Choroid plexus epithelial cell (primary cell): ENCODE measurements at regions not wholly inside any gene's neighbourhood (a gene's known extent, or its start where the extent isn't known, plus 50 kb on each side); places are given as distances from the start of the nearest gene placed in this dataset.

Experiments used
- DNase-seq: peaks from one replicate; pipeline ENCODE4 v3.0.0-alpha.2; 2010; ENCODE audit warnings: low read depth
- H3K4me3 ChIP-seq: 2 replicates; pipeline ENCODE4 v1.5.1; 2011; ENCODE audit warnings: low read depth, mild to moderate bottlenecking, control low read depth, low read length, moderate library complexity
- TF ChIP-seq, protein P1 (sequence below): conservative IDR thresholded peaks from 2 replicates; pipeline ENCODE4 v1.5.1; 2011; ENCODE audit warnings: low read depth, mild to moderate bottlenecking, control low read depth, inconsistent platforms, low read length, moderate library complexity

DNA sequence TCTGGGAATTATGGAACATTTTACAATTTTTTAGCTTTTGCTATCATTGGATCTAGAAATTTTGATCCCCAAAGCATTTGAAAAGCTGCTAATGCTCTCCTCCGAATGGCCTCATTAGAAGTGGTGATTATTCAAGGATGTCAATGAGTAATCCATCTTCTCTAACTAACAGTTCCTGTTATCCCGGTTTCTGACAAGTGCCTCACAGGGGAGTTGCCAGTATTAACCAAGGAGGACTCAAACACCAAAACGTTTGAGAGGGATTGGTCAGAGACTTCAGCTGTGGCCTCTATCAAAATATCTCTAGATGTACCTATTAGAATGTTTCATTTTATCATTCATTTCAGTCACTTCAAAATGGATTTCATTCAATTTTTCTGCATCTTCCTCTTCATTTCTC, 208.3 kb upstream of the ITGA1 start:
- DNase-seq = no peak
- H3K4me3 ChIP-seq = no peak overlapping the region
- TF ChIP-seq, protein P1, sequence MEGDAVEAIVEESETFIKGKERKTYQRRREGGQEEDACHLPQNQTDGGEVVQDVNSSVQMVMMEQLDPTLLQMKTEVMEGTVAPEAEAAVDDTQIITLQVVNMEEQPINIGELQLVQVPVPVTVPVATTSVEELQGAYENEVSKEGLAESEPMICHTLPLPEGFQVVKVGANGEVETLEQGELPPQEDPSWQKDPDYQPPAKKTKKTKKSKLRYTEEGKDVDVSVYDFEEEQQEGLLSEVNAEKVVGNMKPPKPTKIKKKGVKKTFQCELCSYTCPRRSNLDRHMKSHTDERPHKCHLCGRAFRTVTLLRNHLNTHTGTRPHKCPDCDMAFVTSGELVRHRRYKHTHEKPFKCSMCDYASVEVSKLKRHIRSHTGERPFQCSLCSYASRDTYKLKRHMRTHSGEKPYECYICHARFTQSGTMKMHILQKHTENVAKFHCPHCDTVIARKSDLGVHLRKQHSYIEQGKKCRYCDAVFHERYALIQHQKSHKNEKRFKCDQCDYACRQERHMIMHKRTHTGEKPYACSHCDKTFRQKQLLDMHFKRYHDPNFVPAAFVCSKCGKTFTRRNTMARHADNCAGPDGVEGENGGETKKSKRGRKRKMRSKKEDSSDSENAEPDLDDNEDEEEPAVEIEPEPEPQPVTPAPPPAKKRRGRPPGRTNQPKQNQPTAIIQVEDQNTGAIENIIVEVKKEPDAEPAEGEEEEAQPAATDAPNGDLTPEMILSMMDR = no peak

DNA sequence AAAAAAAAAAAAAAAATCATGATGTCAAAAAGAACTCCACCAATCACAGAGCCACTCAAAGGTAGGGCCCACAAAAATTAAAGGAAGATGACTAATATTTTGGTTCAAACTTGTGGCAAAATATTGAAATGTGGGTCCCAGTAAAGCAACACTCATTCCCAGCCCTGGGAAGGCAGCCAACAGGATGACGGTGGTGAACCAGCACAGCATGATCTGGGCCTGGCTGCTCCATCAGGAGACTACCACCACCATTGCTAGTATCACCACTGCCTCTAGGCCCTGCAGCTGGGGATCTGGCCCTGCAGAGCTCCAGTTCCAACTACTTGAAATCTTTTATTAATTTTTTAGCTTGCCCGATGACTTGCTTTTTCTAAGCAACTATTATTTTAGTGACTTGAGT, 206.8 kb upstream of the ITGA1 start:
- DNase-seq = peak; percentile 92

DNA sequence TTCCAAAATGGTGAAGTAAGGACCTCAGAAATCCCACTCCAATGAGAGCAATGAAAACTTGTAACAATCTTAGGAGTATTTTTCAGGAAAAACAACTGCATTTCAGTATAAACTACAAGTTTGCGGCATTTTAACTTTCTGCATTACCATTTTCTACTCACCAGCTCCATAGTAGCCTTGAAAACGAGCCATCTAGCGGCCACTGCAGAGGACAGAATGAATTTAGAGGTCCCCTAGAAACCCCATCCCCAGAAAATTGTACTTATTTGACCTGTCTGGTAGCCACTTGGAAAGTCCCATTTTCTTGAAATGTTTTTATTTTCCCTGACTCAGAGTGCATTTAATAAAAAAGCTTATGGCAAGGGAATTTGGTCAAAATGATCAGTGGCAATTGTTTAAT, 205.4 kb upstream of the ITGA1 start:
- DNase-seq = peak; percentile 5
- TF ChIP-seq, protein P1 = peak; percentile 34
- no peak overlapping the region for H3K4me3 ChIP-seq

More for the DNA sequence above, 206.8 kb upstream of the ITGA1 start:
- no peak overlapping the region for H3K4me3 ChIP-seq
- TF ChIP-seq, protein P1 = no peak

DNA sequence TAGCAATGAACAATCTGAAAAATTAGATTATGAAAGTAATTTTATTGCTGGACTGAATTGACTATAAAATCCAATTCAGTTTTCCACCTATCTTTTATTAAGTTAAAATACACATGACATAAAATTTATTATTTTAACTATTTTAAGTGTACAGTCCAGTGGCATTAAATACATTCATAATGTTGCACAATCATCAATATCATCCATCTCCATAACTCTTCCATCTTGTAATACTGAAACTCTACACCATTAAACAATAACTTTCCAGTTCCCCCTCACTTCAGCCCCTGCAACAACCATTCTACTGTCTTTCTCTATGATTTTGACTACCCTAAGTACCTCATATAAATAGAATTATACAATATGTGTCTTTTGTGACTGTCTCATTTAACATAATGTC, 200.6 kb upstream of the ITGA1 start:
- no peak overlapping the region for H3K4me3 ChIP-seq
- no peak for DNase-seq
- TF ChIP-seq, protein P1 = no peak

DNA sequence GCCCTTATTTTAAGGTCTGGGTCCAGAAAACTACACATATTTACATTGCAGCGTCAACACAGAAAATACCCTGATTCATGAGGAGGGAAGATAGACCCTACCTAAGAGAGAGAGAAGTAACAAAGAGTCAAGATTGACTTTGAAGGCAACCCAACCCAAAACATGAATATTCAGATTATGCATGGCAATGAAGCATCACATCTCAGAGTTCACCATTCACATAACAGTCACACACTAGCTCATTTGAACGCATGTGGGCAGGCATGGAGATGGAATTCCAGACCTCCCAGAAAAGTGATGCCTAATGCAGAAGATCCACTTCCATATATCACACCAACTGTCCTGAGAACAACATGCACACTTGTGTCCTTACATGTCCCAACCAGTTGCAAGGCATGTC, 190.1 kb upstream of the ITGA1 start:
- TF ChIP-seq, protein P1 = no peak
- H3K4me3 ChIP-seq = no peak overlapping the region
- no peak for DNase-seq

DNA sequence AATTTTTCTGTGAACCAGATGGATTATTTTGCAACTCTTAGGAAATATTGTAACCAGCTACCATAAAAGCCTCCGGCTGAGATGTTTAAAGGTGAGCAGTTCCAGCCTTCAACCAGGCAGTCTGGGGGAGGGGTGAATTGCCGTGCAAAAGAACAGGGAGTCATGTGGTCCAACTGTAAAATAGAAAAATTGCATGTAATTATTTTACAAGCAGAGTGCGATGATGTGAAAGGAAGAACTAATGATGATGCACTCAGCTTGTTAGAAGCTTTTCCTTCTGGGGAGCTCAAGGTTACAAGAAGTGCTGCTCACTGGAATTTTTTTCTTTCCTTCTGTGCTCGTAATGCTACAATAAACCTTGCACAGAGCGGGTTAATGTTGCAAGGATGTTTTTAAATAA, 188.7 kb upstream of the ITGA1 start:
- DNase-seq = no peak
- TF ChIP-seq, protein P1 = no peak
- H3K4me3 ChIP-seq = no peak overlapping the region

DNA sequence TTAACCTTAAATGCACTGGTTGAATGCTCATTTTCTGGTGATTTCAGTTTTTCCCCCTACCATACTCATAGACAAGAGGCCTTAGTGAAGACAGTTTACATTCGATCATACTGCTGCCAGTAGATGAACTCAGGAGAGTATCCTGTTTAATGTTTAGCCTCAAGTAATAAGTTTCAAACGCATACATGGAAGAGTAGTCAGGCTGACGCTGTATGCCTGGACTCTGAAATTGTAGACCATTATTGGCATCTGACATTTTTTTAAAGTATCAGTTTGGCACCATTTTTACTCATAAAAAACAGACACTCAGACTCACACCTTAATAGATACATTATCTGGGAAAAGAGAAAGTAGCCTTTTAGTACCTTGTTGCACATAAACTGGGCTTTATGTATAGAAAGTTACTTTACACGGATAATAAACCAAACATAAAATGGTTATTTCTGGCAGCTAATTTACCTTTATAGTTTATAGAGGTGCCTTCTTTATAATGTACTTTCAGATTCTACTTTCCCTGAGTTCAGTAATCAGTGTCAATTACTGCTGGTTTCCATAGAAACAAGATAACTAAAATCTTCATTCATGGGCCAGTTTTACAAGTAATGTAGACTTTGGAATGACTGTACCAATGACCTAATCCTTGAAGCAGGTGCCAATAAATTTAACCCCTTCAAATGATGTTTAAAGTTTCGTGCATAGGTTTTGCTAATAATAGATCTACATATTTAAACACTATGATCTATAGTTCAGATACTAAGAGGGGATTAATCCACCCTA, 183.8 kb upstream of the ITGA1 start:
- H3K4me3 ChIP-seq = no peak overlapping the region
- DNase-seq = no peak
- TF ChIP-seq, protein P1 = no peak
